ENCODE measurements at regions not wholly inside any gene's neighbourhood (a gene's known extent, or its start where the extent isn't known, plus 50 kb on each side); places are given as distances from the start of the nearest gene placed in this dataset.
"Not testable (repeated sequence)": the region's sequence is repeated elsewhere in the genome, so short reads cannot be mapped to it uniquely, and the experiment has no call there.

GRCh38 chr7:32777041-32777666 lies 114.4 kb downstream of the KBTBD2 start:
- not testable (repeated sequence) for H3K27me3 ChIP-seq (ENCODE audit: control insufficient read depth in 4 of 4, insufficient read depth in 4 of 4, low read length in 3 of 4); DNase-seq (ENCODE audit: low spot score); H3K4me3 ChIP-seq (ENCODE audit: low read depth in 1 of 3, low read length in 3 of 3); H3K4me1 ChIP-seq (ENCODE audit: control insufficient read depth in 4 of 4, insufficient read depth in 4 of 4, low read length in 3 of 4); H3K9ac ChIP-seq (ENCODE audit: low read depth in 1 of 2, low read length in 2 of 2); H3K27ac ChIP-seq (ENCODE audit: low read depth in 1 of 2, low read length in 2 of 2); H3K36me3 ChIP-seq (ENCODE audit: control insufficient read depth in 4 of 4, insufficient read depth in 3 of 4, low read depth in 1 of 4, low read length in 3 of 4); H3K9me3 ChIP-seq (ENCODE audit: control insufficient read depth in 4 of 4, low read length in 3 of 4)
- WGBS = 91% methylated on average over 4 of the region's 4 CpGs

GRCh38 chr7:32776318-32776717 lies 115.2 kb downstream of the KBTBD2 start:
- not testable (repeated sequence) for H3K27ac ChIP-seq (ENCODE audit: low read depth in 1 of 2, low read length in 2 of 2); H3K9me3 ChIP-seq (ENCODE audit: control insufficient read depth in 4 of 4, low read length in 3 of 4); H3K4me1 ChIP-seq (ENCODE audit: control insufficient read depth in 4 of 4, insufficient read depth in 4 of 4, low read length in 3 of 4); H3K9ac ChIP-seq (ENCODE audit: low read depth in 1 of 2, low read length in 2 of 2); H3K27me3 ChIP-seq (ENCODE audit: control insufficient read depth in 4 of 4, insufficient read depth in 4 of 4, low read length in 3 of 4); H3K36me3 ChIP-seq (ENCODE audit: control insufficient read depth in 4 of 4, insufficient read depth in 3 of 4, low read depth in 1 of 4, low read length in 3 of 4); DNase-seq (ENCODE audit: low spot score); H3K4me3 ChIP-seq (ENCODE audit: low read depth in 1 of 3, low read length in 3 of 3)
- 81% methylated on average over 3 of the region's 3 CpGs for WGBS

DNA sequence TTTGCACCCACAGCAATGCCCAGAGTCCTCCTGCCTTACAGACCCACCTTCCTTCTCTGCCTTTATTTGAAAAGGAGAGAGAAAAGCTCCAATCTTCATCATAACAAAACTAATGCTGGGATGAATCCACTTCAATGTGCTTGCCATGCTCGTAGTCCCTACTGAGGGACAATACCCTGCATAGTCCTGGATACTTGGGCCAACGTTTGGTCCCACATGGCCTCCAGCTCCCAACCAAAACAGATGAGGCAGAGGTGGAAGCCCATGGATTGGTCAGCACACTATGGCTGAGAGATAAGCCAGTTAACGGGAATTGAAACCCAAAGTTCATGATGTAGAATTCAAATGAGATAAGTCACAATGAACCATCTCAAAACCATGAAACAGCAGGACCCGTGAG lies 115.8 kb downstream of the KBTBD2 start:
- DNase-seq (ENCODE audit: low spot score); H3K27me3 ChIP-seq (ENCODE audit: control insufficient read depth in 4 of 4, insufficient read depth in 4 of 4, low read length in 3 of 4); H3K36me3 ChIP-seq (ENCODE audit: control insufficient read depth in 4 of 4, insufficient read depth in 3 of 4, low read depth in 1 of 4, low read length in 3 of 4); H3K4me3 ChIP-seq (ENCODE audit: low read depth in 1 of 3, low read length in 3 of 3); H3K27ac ChIP-seq (ENCODE audit: low read depth in 1 of 2, low read length in 2 of 2); H3K4me1 ChIP-seq (ENCODE audit: control insufficient read depth in 4 of 4, insufficient read depth in 4 of 4, low read length in 3 of 4); H3K9me3 ChIP-seq (ENCODE audit: control insufficient read depth in 4 of 4, low read length in 3 of 4); H3K9ac ChIP-seq (ENCODE audit: low read depth in 1 of 2, low read length in 2 of 2): not testable (repeated sequence)
- 54% methylated on average over 3 of the region's 4 CpGs for WGBS

- 94% methylated on average over 1 of the region's 1 CpG for WGBS
- H3K9ac ChIP-seq (ENCODE audit: low read depth in 1 of 2, low read length in 2 of 2) = no peak overlapping the region
- DNase-seq (ENCODE audit: low spot score) = no peak
- H3K4me3 ChIP-seq (ENCODE audit: low read depth in 1 of 3, low read length in 3 of 3) = no peak overlapping the region
- TF ChIP-seq, protein P1, sequence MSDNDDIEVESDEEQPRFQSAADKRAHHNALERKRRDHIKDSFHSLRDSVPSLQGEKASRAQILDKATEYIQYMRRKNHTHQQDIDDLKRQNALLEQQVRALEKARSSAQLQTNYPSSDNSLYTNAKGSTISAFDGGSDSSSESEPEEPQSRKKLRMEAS (IDR thresholded peaks at IDR 0.05) = no peak
- no peak for TF ChIP-seq HNF4A (conservative IDR thresholded peaks at IDR 0.05)
- no peak for TF ChIP-seq RAD21 (IDR thresholded peaks at IDR 0.05)
- TF ChIP-seq FOXA2 (IDR thresholded peaks at IDR 0.05) = no peak
- TF ChIP-seq ZBTB33 (IDR thresholded peaks at IDR 0.05) = no peak
- TF ChIP-seq HNF4G (IDR thresholded peaks at IDR 0.05) = no peak
- TF ChIP-seq YY1 (IDR thresholded peaks at IDR 0.05) = no peak
- no peak for TF ChIP-seq JUND (IDR thresholded peaks at IDR 0.05)
- no peak for TF ChIP-seq REST (IDR thresholded peaks at IDR 0.05)
- TF ChIP-seq, protein P2, sequence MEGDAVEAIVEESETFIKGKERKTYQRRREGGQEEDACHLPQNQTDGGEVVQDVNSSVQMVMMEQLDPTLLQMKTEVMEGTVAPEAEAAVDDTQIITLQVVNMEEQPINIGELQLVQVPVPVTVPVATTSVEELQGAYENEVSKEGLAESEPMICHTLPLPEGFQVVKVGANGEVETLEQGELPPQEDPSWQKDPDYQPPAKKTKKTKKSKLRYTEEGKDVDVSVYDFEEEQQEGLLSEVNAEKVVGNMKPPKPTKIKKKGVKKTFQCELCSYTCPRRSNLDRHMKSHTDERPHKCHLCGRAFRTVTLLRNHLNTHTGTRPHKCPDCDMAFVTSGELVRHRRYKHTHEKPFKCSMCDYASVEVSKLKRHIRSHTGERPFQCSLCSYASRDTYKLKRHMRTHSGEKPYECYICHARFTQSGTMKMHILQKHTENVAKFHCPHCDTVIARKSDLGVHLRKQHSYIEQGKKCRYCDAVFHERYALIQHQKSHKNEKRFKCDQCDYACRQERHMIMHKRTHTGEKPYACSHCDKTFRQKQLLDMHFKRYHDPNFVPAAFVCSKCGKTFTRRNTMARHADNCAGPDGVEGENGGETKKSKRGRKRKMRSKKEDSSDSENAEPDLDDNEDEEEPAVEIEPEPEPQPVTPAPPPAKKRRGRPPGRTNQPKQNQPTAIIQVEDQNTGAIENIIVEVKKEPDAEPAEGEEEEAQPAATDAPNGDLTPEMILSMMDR (IDR thresholded peaks at IDR 0.05; ENCODE audit: low read depth, low read length, missing input control) = no peak
- no peaks in the 10 kb centered on the region for H3K27me3 ChIP-seq (ENCODE audit: control insufficient read depth in 4 of 4, insufficient read depth in 4 of 4, low read length in 3 of 4)
- H3K27ac ChIP-seq (ENCODE audit: low read depth in 1 of 2, low read length in 2 of 2) = no peak overlapping the region
- no peaks in the 10 kb centered on the region for H3K9me3 ChIP-seq (ENCODE audit: control insufficient read depth in 4 of 4, low read length in 3 of 4)
- no peaks in the 10 kb centered on the region for H3K36me3 ChIP-seq (ENCODE audit: control insufficient read depth in 4 of 4, insufficient read depth in 3 of 4, low read depth in 1 of 4, low read length in 3 of 4)
- no peaks in the 10 kb centered on the region for H3K4me1 ChIP-seq (ENCODE audit: control insufficient read depth in 4 of 4, insufficient read depth in 4 of 4, low read length in 3 of 4)
These were observed 117.0 kb downstream of the KBTBD2 start for GRCh38 chr7:32774541-32774951.

DNA sequence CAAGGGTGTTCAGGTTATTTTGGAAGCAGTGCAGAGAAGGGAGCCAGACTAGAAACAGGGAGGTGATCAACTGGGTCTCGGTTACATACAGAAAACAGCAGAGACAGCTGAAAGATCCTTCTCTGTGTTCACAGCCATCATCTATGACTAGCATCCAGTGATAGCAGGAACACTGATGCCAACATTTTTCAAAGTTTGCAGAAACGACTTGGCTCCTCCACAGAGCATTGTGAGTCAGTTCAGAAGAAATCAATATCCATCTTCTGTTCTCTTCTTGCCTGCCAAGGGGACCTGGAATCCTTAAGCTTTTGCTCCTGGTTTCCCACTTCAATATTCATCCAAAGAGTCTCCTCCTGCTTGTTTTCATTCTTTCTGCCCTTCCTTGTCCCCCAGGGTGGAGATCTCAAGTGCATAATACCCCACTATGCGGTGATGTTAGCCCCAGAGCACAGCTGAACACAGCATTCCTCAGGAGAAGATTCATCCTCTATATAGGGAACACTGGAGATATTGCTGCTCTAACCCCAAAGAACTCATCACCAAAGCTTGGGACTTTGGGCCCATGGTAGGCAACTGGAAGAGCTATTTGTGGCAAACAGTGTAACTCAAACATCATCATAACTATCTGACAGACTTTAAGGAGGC lies 122.6 kb downstream of the KBTBD2 start:
- not testable (repeated sequence) for DNase-seq (ENCODE audit: low spot score); H3K4me1 ChIP-seq (ENCODE audit: control insufficient read depth in 4 of 4, insufficient read depth in 4 of 4, low read length in 3 of 4); H3K9ac ChIP-seq (ENCODE audit: low read depth in 1 of 2, low read length in 2 of 2); H3K27me3 ChIP-seq (ENCODE audit: control insufficient read depth in 4 of 4, insufficient read depth in 4 of 4, low read length in 3 of 4); H3K4me3 ChIP-seq (ENCODE audit: low read depth in 1 of 3, low read length in 3 of 3); H3K36me3 ChIP-seq (ENCODE audit: control insufficient read depth in 4 of 4, insufficient read depth in 3 of 4, low read depth in 1 of 4, low read length in 3 of 4); H3K27ac ChIP-seq (ENCODE audit: low read depth in 1 of 2, low read length in 2 of 2); H3K9me3 ChIP-seq (ENCODE audit: control insufficient read depth in 4 of 4, low read length in 3 of 4)
- 77% methylated on average over 3 of the region's 3 CpGs for WGBS
